NOMO-1 (cell line): ENCODE measurements at regions not wholly inside any gene's neighbourhood (a gene's known extent, or its start where the extent isn't known, plus 50 kb on each side); places are given as distances from the start of the nearest gene placed in this dataset.

Source experiments
- DNase-seq, 2 experiments: peaks; one replicate each; lab custom pipeline; 2025; ENCODE audit not compliant: unreplicated experiment in 2 of 2; lab: John Stamatoyannopoulos, UW

DNA sequence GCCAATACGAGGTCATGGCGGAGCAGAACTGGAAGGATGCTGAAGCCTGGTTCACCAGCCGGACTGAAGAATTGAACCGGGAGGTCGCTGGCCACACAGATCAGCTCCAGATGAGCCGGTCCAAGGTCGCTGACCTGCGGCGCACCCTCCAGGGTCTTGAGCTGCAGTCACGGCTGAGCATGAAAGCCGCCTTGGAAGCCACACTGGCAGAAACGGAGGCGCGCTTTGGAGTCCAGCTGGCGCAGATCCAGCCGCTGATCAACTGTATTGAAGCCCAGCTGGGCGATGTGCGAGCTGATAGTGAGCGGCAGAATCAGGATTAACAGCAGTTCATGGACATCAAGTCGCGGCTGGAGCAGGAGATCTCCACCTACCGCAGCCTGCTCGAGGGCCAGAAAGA lies 296.9 kb downstream of the OGFRL1 start:
- no peak for DNase-seq

DNA sequence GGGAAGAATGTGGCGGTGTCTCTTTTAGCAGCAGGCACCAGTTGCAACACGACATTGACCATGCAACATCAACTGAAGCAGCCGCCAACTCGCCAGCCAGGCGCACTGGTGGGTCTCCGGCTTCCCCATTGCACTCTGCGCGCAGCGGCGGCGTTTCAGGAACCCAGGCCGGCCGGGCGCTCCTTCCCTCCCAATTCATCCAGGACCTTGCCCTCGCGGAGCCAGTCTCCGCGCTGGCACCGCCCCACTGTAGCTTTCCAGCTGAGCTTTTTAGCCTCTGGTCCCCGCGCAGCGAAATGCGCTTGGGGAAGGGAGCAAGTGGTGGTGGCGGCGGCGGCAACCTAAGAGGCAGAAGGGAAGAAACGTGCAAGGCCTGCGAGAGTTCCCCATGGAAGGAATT lies 297.9 kb upstream of the RIMS1 start:
- no peak for DNase-seq

- no peak for DNase-seq
Observed at GRCh38 chr6:71589254-71589653, 297.1 kb upstream of the RIMS1 start.

DNA sequence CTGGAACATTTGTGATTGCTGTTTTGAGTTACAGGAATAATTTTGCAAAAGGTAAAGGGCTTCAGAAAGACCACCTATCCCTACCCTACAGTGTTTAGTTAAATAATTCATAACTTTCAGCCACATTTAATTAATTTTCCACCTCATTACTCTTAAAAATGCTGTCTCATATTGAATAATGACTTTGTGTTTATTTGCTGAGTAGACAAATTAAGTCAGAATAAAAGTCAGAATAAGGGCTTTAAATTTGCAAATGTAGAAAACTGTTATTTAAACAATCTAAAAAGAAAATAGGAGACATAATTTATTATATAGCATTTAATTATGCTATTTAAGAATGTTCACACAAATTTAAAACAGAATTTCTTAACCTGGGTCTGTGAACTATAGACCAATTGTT lies 293.7 kb upstream of the RIMS1 start:
- no peak for DNase-seq

GRCh38 chr6:71599359-71599758 lies 287.0 kb upstream of the RIMS1 start:
- no peak for DNase-seq

GRCh38 chr6:71602385-71603007 lies 283.9 kb upstream of the RIMS1 start:
- DNase-seq = no peak

- DNase-seq = no peak
Observed at GRCh38 chr6:71603021-71603420, 283.3 kb upstream of the RIMS1 start.

- DNase-seq = no peak
Observed at GRCh38 chr6:71608646-71609045, 277.7 kb upstream of the RIMS1 start.

- no peak for DNase-seq
Observed at GRCh38 chr6:71619836-71620235, 266.5 kb upstream of the RIMS1 start.

- no peak for DNase-seq
Observed at GRCh38 chr6:71621918-71622519, 264.3 kb upstream of the RIMS1 start.

- no peak for DNase-seq
Observed at GRCh38 chr6:71642120-71642519, 244.2 kb upstream of the RIMS1 start.

GRCh38 chr6:71642793-71643192 lies 243.6 kb upstream of the RIMS1 start:
- no peak for DNase-seq

GRCh38 chr6:71645299-71645698 lies 241.1 kb upstream of the RIMS1 start:
- no peak for DNase-seq

- DNase-seq = no peak
Observed at GRCh38 chr6:71649915-71650314, 236.4 kb upstream of the RIMS1 start.

- no peak for DNase-seq
Observed at GRCh38 chr6:71651636-71652035, 234.7 kb upstream of the RIMS1 start.

DNA sequence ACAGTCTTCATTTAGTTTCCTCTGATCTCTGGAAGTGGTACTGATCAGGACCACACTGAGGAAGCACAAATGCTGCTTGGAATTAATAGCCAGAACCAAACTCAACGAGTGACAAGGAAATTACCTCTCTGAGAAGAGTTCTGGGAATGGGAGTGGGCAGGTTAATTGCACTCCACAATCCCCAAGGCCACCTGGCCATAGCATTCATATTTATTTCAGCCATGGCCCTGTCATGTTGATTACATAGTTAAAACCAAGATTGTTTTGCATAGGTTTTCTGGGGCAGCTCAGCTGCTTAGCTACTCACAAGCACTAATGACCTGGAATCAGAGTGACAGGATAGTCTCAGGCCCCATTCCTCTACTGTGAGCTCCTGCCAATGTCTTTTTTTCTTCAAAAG lies 230.2 kb upstream of the RIMS1 start:
- DNase-seq = no peak

DNA sequence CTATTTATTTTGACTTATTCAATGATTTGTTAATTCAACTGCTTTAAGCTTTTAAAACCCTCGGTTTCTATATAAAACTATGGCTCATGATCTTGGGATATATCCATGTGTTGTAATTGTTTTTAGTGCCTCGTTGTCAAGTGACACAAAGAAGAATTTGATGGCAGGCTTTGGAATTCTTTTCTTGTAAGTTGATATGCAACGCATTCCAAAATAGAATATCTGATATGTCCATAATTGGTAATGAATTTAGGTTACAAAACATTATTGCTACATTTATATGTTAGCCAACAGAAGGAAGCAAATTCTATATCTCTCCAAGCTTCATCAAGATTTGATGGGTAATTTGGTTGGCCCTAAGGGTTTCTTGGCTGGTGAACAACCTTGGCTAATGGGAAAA lies 220.4 kb upstream of the RIMS1 start:
- no peak for DNase-seq

- DNase-seq = no peak
Observed at GRCh38 chr6:71672876-71673275, 213.5 kb upstream of the RIMS1 start.

- DNase-seq = no peak
Observed at GRCh38 chr6:71675386-71675785, 211.0 kb upstream of the RIMS1 start.

GRCh38 chr6:71676298-71676697 lies 210.1 kb upstream of the RIMS1 start:
- DNase-seq = no peak

DNA sequence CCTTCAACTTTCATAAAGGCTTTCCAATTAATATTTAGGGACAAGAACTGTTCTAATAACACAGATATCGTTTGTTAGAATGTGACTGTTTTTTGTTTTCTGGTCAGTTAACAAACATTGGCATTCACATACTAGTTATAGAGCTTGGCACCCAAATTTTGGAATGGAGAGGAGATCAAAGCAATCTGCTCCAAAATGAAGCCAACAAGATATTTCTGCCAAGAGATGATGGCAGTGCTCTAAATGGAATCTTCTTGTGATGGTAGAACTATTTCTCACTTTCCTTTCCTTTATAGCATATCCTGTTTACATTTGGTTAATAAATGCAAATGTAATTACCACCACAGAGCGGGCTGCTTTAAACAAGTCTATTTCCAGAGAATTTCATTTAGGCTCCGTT lies 208.3 kb upstream of the RIMS1 start:
- no peak for DNase-seq

DNA sequence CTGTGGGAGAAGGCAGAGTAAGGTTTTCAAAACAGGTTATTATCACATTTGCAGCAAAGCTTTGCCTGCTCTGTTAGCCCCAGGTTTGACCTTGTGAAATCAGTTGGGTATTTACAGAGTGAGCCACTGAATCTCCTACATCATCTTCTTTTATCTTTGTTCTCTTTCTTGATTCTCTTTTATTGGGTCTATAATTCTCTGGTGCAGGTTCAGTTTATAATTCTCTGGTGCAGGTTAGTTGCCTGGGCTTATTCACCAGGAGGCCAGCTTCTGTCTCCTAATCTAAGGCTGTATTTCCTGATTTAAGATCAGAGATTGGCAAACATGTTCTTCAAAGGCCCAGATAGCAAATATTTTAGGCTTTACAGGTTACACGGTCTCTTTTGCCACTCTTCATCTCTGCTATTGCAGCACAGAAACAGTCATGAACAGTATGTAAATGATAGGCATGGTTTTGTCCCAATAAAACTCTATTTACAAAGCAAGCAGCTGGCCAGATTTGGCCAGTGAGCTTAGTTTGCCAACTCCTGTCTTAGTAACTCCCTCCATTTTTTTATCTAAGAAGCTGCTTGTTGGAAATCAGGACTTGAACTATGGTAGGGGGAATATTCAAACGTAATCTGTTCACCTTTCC lies 205.0 kb upstream of the RIMS1 start:
- no peak for DNase-seq
